ENCODE measurements at regions not wholly inside any gene's neighbourhood (a gene's known extent, or its start where the extent isn't known, plus 50 kb on each side); places are given as distances from the start of the nearest gene placed in this dataset.

- no peaks in the 10 kb centered on the region for H3K79me2 ChIP-seq (ENCODE audit: control insufficient read depth, insufficient read depth, low read length)
- no peaks in the 10 kb centered on the region for H3K36me3 ChIP-seq (ENCODE audit: control insufficient read depth, insufficient read depth, low read length)
- in situ Hi-C loops (cut with MboI) = no loop called here
- no peaks in the 10 kb centered on the region for H4K20me1 ChIP-seq (replicated peaks; ENCODE audit: control insufficient read depth, insufficient read depth, low read length)
- no peak overlapping the region for H2AFZ ChIP-seq (ENCODE audit: low read depth, low read length)
- intact Hi-C loops (cut with micrococcal nuclease) = no loop called here
- no TSS peak for BruUV-seq (replicated peaks)
- H3K4me3 ChIP-seq = no peak overlapping the region
- ChIA-PET CTCF (ENCODE audit: low intra/inter-chr PET ratio) (no interaction called here), POLR2A (no interaction called here)
- no peaks in the 10 kb centered on the region for H3K4me1 ChIP-seq (replicated peaks in 1 of 2; ENCODE audit: control insufficient read depth in 2 of 2, insufficient read depth in 2 of 2, low read length in 2 of 2)
- no peak overlapping the region for H3K9ac ChIP-seq (ENCODE audit: insufficient read depth in 1 of 2, low read depth in 2 of 2, low read length in 2 of 2)
- WGBS (ENCODE audit: insufficient coverage, low coverage, missing lambda C conversion rate) = 3% methylated on average over 6 of the region's 6 CpGs
- FAIRE-seq = no peak
- H3K9me1 ChIP-seq (ENCODE audit: control insufficient read depth, insufficient read depth, low read length) = no peaks in the 10 kb centered on the region
- no peaks in the 10 kb centered on the region; the same call in 1 of the 2 replicates for H3K9me3 ChIP-seq (replicated peaks; ENCODE audit: control insufficient read depth, insufficient read depth, low read depth, low read length)
- no peaks in the 10 kb centered on the region for H3K27me3 ChIP-seq (ENCODE audit: control insufficient read depth in 2 of 2, insufficient read depth in 2 of 2, low read length in 2 of 2)
- TF ChIP-seq HDAC2 (IDR thresholded peaks at IDR 0.05) = no peak
- TF ChIP-seq E4F1 (CRISPR knock-in tag; IDR thresholded peaks at IDR 0.05; ENCODE audit: borderline replicate concordance) = no peak
- no peak for TF ChIP-seq MYNN (IDR thresholded peaks at IDR 0.05)
- TF ChIP-seq MYNN (CRISPR knock-in tag; IDR thresholded peaks at IDR 0.05) = no peak
- no peak for TF ChIP-seq ZNF583 (CRISPR knock-in tag; IDR thresholded peaks at IDR 0.05)
- no peak overlapping the region for H3K4me2 ChIP-seq (ENCODE audit: insufficient read depth, low read length)
- ATAC-seq = no peak
- H3K27ac ChIP-seq (ENCODE audit: extremely low read depth, low read depth, low read length) = no peak overlapping the region
- DNase-seq (ENCODE audit: extremely low read depth in 1 of 4, low spot score in 3 of 4) = no peak
Measured at GRCh38 chr21:27145134-27145798, 178.4 kb upstream of the ADAMTS5 start.
